Mesenchymal stem cell (in vitro differentiated cells and primary cell): ENCODE measurements at regions not wholly inside any gene's neighbourhood (a gene's known extent, or its start where the extent isn't known, plus 50 kb on each side); places are given as distances from the start of the nearest gene placed in this dataset.

Source experiments
- DNase-seq: peaks from one replicate; pipeline ENCODE4 v3.0.0-alpha.2; 2013
- H2AFZ ChIP-seq: one replicate; pipeline ENCODE4 v1.6.1; 2013; ENCODE audit warnings: low read depth, mild to moderate bottlenecking, control low read depth, inconsistent platforms, low read length, moderate library complexity
- H2AK5ac ChIP-seq: 2 replicates; pipeline ENCODE4 v1.6.1; 2013; ENCODE audit warnings: low read length, moderate library complexity, mild to moderate bottlenecking, inconsistent platforms; ENCODE audit not compliant: severe bottlenecking
- H2BK120ac ChIP-seq: one replicate; pipeline ENCODE4 v1.6.1; 2013; ENCODE audit warnings: low read depth, mild to moderate bottlenecking, inconsistent platforms, low read length, moderate library complexity
- H2BK12ac ChIP-seq, 2 experiments: one replicate each; pipeline ENCODE4 v1.6.1; 2013; ENCODE audit warnings: inconsistent platforms in 2 of 2, low read length in 2 of 2, mild to moderate bottlenecking in 2 of 2, moderate library complexity in 2 of 2, control low read depth in 1 of 2
- H2BK15ac ChIP-seq: one replicate; pipeline ENCODE4 v1.6.1; 2013; ENCODE audit warnings: mild to moderate bottlenecking, low read depth, inconsistent platforms; ENCODE audit not compliant: poor library complexity, severe bottlenecking
- H2BK5ac ChIP-seq: 2 replicates; pipeline ENCODE4 v1.6.1; 2013; ENCODE audit warnings: low read depth, mild to moderate bottlenecking, low read length, control low read depth, inconsistent platforms; ENCODE audit not compliant: poor library complexity, severe bottlenecking
- H3K14ac ChIP-seq, 2 experiments: one replicate each; pipeline ENCODE4 v1.6.1; 2013; ENCODE audit warnings: inconsistent platforms in 2 of 2, low read length in 2 of 2, control low read depth in 1 of 2, mild to moderate bottlenecking in 1 of 2, moderate library complexity in 1 of 2
- H3K18ac ChIP-seq, 2 experiments: one replicate each; pipeline ENCODE4 v1.6.1; 2013; ENCODE audit warnings: inconsistent platforms in 2 of 2, low read length in 2 of 2, control low read depth in 1 of 2, low read depth in 1 of 2, mild to moderate bottlenecking in 1 of 2
- H3K23ac ChIP-seq, 2 experiments: one replicate each; pipeline ENCODE4 v1.6.1; 2013; ENCODE audit warnings: inconsistent platforms in 2 of 2, low read length in 2 of 2, mild to moderate bottlenecking in 2 of 2, moderate library complexity in 2 of 2, control low read depth in 1 of 2
- H3K27ac ChIP-seq: 2 replicates; pipeline ENCODE4 v1.5.1; 2013; ENCODE audit warnings: mild to moderate bottlenecking, moderate library complexity, low read length, control low read depth, inconsistent platforms; ENCODE audit not compliant: poor library complexity, severe bottlenecking
- H3K27me3 ChIP-seq, 2 experiments: 2 replicates each; pipeline versions ENCODE4 v1.6.1 to v1.7.0; 2013; ENCODE audit warnings: low read length in 2 of 2, mild to moderate bottlenecking in 2 of 2, moderate library complexity in 2 of 2, control low read depth in 1 of 2, inconsistent platforms in 1 of 2; ENCODE audit not compliant: control insufficient read depth in 1 of 2, insufficient read depth in 1 of 2
- H3K36me3 ChIP-seq, 2 experiments: 2 replicates each; pipeline versions ENCODE4 v1.6.1 to v1.7.0; 2013; ENCODE audit warnings: low read length in 2 of 2, control low read depth in 1 of 2, inconsistent platforms in 1 of 2, low read depth in 1 of 2, mild to moderate bottlenecking in 1 of 2; ENCODE audit not compliant: insufficient read depth in 2 of 2, control insufficient read depth in 1 of 2
- H3K4ac ChIP-seq, 2 experiments: one replicate each; pipeline ENCODE4 v1.6.1; 2013; ENCODE audit warnings: inconsistent platforms in 2 of 2, low read length in 2 of 2, mild to moderate bottlenecking in 2 of 2, moderate library complexity in 2 of 2, control low read depth in 1 of 2, low read depth in 1 of 2
- H3K4me1 ChIP-seq: 2 replicates; pipeline ENCODE4 v1.6.1; 2013; ENCODE audit warnings: low read depth, low read length, control low read depth; ENCODE audit not compliant: control insufficient read depth, insufficient read depth
- H3K4me2 ChIP-seq: 2 replicates; pipeline ENCODE4 v1.6.1; 2013; ENCODE audit warnings: low read length, mild to moderate bottlenecking, inconsistent platforms; ENCODE audit not compliant: poor library complexity, severe bottlenecking
- H3K4me3 ChIP-seq, 2 experiments: 2 replicates each; pipeline versions ENCODE4 v1.5.1 to v1.7.0; 2013; ENCODE audit warnings: low read length in 2 of 2, mild to moderate bottlenecking in 2 of 2, control low read depth in 1 of 2, low read depth in 1 of 2; ENCODE audit not compliant: insufficient read depth in 1 of 2
- H3K79me1 ChIP-seq: replicated peaks from 2 replicates; pipeline ENCODE4 v1.6.1; 2013; ENCODE audit warnings: mild to moderate bottlenecking, control low read depth, low read length, inconsistent platforms; ENCODE audit not compliant: poor library complexity, severe bottlenecking
- H3K9ac ChIP-seq: 2 replicates; pipeline ENCODE4 v1.7.0; 2013; ENCODE audit warnings: mild to moderate bottlenecking, low read length, moderate library complexity
- H3K9me3 ChIP-seq: 2 replicates; pipeline ENCODE4 v1.7.0; 2013; ENCODE audit warnings: mild to moderate bottlenecking, low read length; ENCODE audit not compliant: control insufficient read depth
- H4K8ac ChIP-seq: one replicate; pipeline ENCODE4 v1.6.1; 2013; ENCODE audit warnings: inconsistent platforms, mild to moderate bottlenecking, low read length, moderate library complexity
- H4K91ac ChIP-seq: one replicate; pipeline ENCODE4 v1.6.1; 2013; ENCODE audit warnings: mild to moderate bottlenecking, low read length, inconsistent platforms
- WGBS: methylation state at CpG from one replicate; pipeline ENCODE4 v1.1.7; 2013; ENCODE audit warnings: mixed read lengths; 5-methylcytosine and 5-hydroxymethylcytosine counted together

DNA sequence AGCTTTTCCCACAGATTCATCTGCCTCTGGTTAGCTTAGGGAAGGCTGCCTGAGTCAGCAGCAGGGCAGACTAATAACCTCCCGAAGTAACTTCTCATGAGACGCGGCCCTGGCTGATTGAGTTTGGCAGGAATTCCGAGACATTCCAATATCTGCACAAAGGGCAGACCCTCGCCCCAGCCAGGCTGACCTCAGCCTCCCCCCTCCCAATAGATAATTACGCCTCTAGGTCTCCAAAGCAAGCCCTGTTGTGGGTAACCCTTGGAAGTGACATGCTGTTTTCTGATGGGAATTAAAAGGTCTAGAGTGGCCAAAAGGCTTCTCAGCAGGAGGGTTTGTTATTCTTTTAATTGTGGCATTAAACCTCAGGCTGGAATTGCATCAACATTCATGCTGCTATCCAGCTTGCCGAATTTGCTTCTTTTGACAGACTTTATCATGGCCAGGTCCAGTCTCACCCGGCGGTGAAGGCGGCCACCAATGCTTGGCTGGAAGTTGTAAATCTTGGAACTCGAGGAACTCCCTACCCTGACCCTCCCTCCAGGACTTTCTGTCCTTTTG is 98.0 kb upstream of the SLC14A2 start:
- no peak overlapping the region for H3K14ac ChIP-seq
- H3K4ac ChIP-seq: no peak overlapping the region
- no peak overlapping the region for H2AFZ ChIP-seq
- no peaks in the 10 kb centered on the region for H3K79me1 ChIP-seq
- peaks cover under 1% of the 10 kb centered on the region in 2 experiments for H3K27me3 ChIP-seq
- H3K23ac ChIP-seq: no peak overlapping the region
- H4K91ac ChIP-seq: no peak overlapping the region
- H3K36me3 ChIP-seq: no peaks in the 10 kb centered on the region
- H3K9ac ChIP-seq: peak overlapping the region; percentile 47
- H3K4me3 ChIP-seq: no peak overlapping the region
- H3K4me2 ChIP-seq: peak overlapping the region; percentile 20
- H2BK15ac ChIP-seq: no peak overlapping the region
- H2BK120ac ChIP-seq: no peak overlapping the region
- H3K9me3 ChIP-seq: peaks cover 3% of the 10 kb centered on the region
- 23% methylated on average over 10 of the region's 11 CpGs for WGBS
- peaks cover 27% of the 10 kb centered on the region for H3K4me1 ChIP-seq
- peak; percentile 22 for DNase-seq
- H4K8ac ChIP-seq: no peak overlapping the region
- peak overlapping the region; percentile 4 for H2BK5ac ChIP-seq
- H3K27ac ChIP-seq: peak overlapping the region; percentile 83
- H2BK12ac ChIP-seq: no peak overlapping the region
- H3K18ac ChIP-seq: no peak overlapping the region
- H2AK5ac ChIP-seq: no peak overlapping the region

DNA sequence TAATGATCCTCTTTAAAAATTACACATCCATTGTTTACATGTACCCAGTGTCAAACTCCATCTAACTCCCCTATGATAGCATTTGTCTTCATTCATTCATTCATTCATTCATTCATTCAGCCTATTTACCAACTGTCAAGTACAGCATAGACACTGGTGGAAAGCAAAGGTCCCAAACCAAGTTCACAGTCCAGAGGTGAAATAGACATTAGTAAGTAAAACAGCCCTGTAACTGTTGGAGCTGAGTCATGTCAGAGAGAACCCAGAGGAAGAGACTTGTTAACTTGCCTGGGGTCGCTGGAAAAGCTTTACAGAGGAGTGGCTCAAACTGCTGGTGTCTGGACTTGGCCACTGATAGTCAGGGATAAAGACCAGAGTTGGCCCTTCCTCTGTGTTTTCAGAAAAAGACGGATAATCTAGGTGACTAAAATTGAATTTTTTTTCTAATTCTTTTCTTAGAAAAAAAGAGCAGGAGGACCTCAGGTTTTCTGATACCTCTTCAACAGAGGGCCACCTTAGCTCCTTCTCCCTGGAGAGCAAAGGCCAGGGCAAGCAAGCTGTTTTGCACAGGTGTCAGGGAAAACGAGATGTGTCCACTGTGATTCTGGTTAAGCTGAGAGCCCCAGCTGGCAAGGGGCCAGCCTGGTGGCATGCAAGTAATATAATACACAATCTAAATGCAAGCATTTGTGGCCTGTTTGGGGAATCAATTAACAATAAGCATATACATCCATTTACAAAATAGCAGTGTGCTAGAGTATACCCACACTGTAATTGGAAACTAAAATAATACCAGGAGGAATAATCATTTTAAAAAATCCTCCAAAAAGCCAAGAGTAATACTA is 96.7 kb upstream of the SLC14A2 start:
- 31% methylated on average over 2 of the region's 3 CpGs for WGBS
- Histone ChIP-seq H3K4me1 (peaks cover 31% of the 10 kb centered on the region), H3K27me3 (no peaks in the 10 kb centered on the region), H2BK120ac (no peak overlapping the region), H3K27ac (peak overlapping the region; percentile 2), H4K91ac (no peak overlapping the region), H3K4me2 (no peak overlapping the region), H3K18ac (no peak overlapping the region), H3K9ac (no peak overlapping the region), H3K9me3 (peaks cover 3% of the 10 kb centered on the region), H2AK5ac (peak overlapping the region; percentile 45), H2BK12ac (no peak overlapping the region), H2BK5ac (no peak overlapping the region), H3K4ac (no peak overlapping the region), H3K23ac (no peak overlapping the region), H2AFZ (no peak overlapping the region), H3K4me3 (no peak overlapping the region), H4K8ac (no peak overlapping the region), H3K36me3 (no peaks in the 10 kb centered on the region), H2BK15ac (no peak overlapping the region), H3K14ac (no peak overlapping the region), H3K79me1 (no peaks in the 10 kb centered on the region)
- DNase-seq: no peak

DNA sequence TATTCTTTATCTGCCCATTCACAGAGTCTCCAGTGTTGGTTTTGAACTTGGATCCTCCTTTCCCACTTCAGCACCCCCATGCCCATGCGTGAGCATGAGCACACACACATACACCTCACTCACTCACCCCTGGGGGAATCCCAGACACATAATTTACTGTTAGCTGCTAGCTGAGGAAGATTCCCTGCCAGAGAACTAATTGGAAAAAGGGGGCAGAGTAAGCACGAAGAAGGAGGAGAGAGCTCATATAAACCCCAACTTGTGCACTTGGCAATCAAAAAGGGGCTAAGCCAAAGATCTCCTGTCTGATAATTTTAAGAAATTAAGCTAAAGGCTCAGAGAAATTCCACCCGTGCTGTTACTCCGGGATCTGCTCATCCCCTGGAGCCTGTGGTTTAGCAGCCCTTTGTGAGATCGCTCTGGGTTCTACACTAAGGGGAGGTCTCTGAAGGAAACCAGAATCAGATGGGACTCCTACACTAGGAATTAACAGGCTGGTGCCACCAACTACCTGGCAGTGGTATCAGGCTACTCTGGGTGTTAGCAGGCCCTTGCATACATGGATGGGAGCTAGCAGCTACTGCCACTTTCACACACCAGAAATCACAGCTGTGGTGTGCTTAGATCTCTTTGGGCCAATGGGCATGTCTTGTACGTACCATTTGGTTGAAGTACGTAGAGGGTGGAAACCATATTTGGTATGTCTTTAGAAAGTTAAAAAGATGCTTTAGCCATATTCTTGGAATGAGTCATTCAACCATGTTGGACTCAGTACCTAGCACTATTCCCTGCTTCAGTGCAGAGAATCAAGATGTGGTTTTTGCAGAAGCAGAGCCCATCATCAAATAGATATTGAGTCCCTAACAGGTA is 95.6 kb upstream of the SLC14A2 start:
- no peaks in the 10 kb centered on the region for H3K9me3 ChIP-seq
- H2AFZ ChIP-seq: no peak overlapping the region
- no peaks in the 10 kb centered on the region for H3K27me3 ChIP-seq
- WGBS: 76% methylated on average over 7 of the region's 7 CpGs
- H3K14ac ChIP-seq: no peak overlapping the region
- no peak overlapping the region for H2BK120ac ChIP-seq
- no peaks in the 10 kb centered on the region for H3K36me3 ChIP-seq
- no peak for DNase-seq
- no peak overlapping the region for H2BK12ac ChIP-seq
- H3K27ac ChIP-seq: no peak overlapping the region
- H3K18ac ChIP-seq: no peak overlapping the region
- H3K79me1 ChIP-seq: no peaks in the 10 kb centered on the region
- no peak overlapping the region for H3K9ac ChIP-seq
- H3K4me3 ChIP-seq: peak overlapping the region in 1 of 2 experiments; percentile 22
- no peak overlapping the region for H3K4me2 ChIP-seq
- H2BK15ac ChIP-seq: no peak overlapping the region
- peaks cover 31% of the 10 kb centered on the region for H3K4me1 ChIP-seq
- no peak overlapping the region for H3K4ac ChIP-seq
- no peak overlapping the region for H2BK5ac ChIP-seq
- H4K91ac ChIP-seq: no peak overlapping the region
- no peak overlapping the region for H3K23ac ChIP-seq
- peak overlapping the region; percentile 10 for H2AK5ac ChIP-seq
- H4K8ac ChIP-seq: no peak overlapping the region

DNA sequence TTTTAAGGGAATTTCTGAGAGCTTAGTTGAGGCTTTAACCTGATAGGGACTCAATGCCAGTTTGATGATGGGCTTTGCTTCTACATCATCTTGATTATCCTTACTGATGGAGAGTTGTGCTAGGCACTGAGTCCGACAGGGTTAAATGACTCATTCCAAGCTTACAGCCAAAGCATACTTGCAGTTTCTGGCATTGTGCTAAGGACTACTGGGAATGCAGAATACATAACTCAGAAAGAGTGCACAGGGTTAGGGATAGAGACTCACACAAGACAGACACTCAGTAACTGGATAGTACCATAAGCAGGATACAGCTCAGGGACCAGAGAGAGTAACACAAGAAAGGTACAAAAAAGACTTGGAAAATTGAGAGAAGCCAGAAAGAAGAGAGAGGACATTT is 94.1 kb upstream of the SLC14A2 start:
- Histone ChIP-seq H3K18ac (no peak overlapping the region), H4K8ac (no peak overlapping the region), H2AK5ac (peak overlapping the region; percentile 42), H2AFZ (no peak overlapping the region), H3K27me3 (no peaks in the 10 kb centered on the region), H3K4ac (no peak overlapping the region), H3K4me3 (no peak overlapping the region), H3K27ac (peak overlapping the region; percentile 25), H3K14ac (no peak overlapping the region), H3K4me1 (peaks cover 28% of the 10 kb centered on the region), H2BK12ac (no peak overlapping the region), H3K23ac (no peak overlapping the region), H4K91ac (no peak overlapping the region), H3K9ac (peak overlapping the region; percentile 56), H2BK5ac (no peak overlapping the region), H2BK120ac (no peak overlapping the region), H3K9me3 (no peaks in the 10 kb centered on the region), H2BK15ac (no peak overlapping the region), H3K79me1 (no peaks in the 10 kb centered on the region), H3K4me2 (no peak overlapping the region), H3K36me3 (no peaks in the 10 kb centered on the region)
- DNase-seq: peak; percentile 31
- WGBS: 50% methylated on average over 1 of the region's 1 CpG
